Trophoblast cell (in vitro differentiated cells and primary cell): ENCODE measurements at regions not wholly inside any gene's neighbourhood (a gene's known extent, or its start where the extent isn't known, plus 50 kb on each side); places are given as distances from the start of the nearest gene placed in this dataset.

Source experiments
- DNase-seq, 2 donors: peaks; one replicate each; pipeline ENCODE4 v3.0.0-alpha.2; 2016
- H2AFZ ChIP-seq: 2 replicates; pipeline ENCODE4 v1.6.1; 2013; ENCODE audit warnings: low read length, moderate library complexity, mild to moderate bottlenecking; ENCODE audit not compliant: insufficient read depth, poor library complexity
- H2AK5ac ChIP-seq: 2 replicates; pipeline ENCODE4 v1.6.1; 2013; ENCODE audit warnings: mild to moderate bottlenecking, low read length
- H2BK120ac ChIP-seq: 2 replicates; pipeline ENCODE4 v1.6.1; 2013; ENCODE audit warnings: low read length, mild to moderate bottlenecking, moderate library complexity; ENCODE audit not compliant: insufficient read depth, poor library complexity
- H2BK12ac ChIP-seq: 2 replicates; pipeline ENCODE4 v1.6.1; 2013; ENCODE audit warnings: mild to moderate bottlenecking, low read length, moderate library complexity
- H2BK5ac ChIP-seq: 2 replicates; pipeline ENCODE4 v1.6.1; 2013; ENCODE audit warnings: low read length, low read depth, moderate library complexity, mild to moderate bottlenecking; ENCODE audit not compliant: poor library complexity
- H3K14ac ChIP-seq: 2 replicates; pipeline ENCODE4 v1.6.1; 2013; ENCODE audit warnings: mild to moderate bottlenecking, low read length
- H3K18ac ChIP-seq: 2 replicates; pipeline ENCODE4 v1.6.1; 2013; ENCODE audit warnings: mild to moderate bottlenecking, low read length
- H3K23ac ChIP-seq: 2 replicates; pipeline ENCODE4 v1.6.1; 2013; ENCODE audit warnings: low read length
- H3K27ac ChIP-seq: 2 replicates; pipeline ENCODE4 v1.5.1; 2013; ENCODE audit warnings: low read depth, mild to moderate bottlenecking, inconsistent platforms, low read length, moderate library complexity
- H3K27me3 ChIP-seq: 2 replicates; pipeline ENCODE4 v1.6.1; 2013; ENCODE audit warnings: inconsistent platforms, mild to moderate bottlenecking, low read length, moderate library complexity; ENCODE audit not compliant: insufficient read depth
- H3K36me3 ChIP-seq, 2 experiments: 1 replicate in 1 of 2; 2 replicates in 1 of 2; pipeline ENCODE4 v1.6.1; 2013; ENCODE audit warnings: low read length in 2 of 2, mild to moderate bottlenecking in 2 of 2, moderate library complexity in 1 of 2; ENCODE audit not compliant: insufficient read depth in 2 of 2, control insufficient read depth in 1 of 2
- H3K4ac ChIP-seq: 2 replicates; pipeline ENCODE4 v1.6.1; 2013; ENCODE audit warnings: low read depth, mild to moderate bottlenecking, low read length, moderate library complexity
- H3K4me1 ChIP-seq, 2 experiments: 1 replicate in 1 of 2; 2 replicates in 1 of 2; pipeline ENCODE4 v1.6.1; 2013; ENCODE audit warnings: low read length in 2 of 2, mild to moderate bottlenecking in 2 of 2, moderate library complexity in 1 of 2; ENCODE audit not compliant: insufficient read depth in 2 of 2, control insufficient read depth in 1 of 2
- H3K4me2 ChIP-seq: 2 replicates; pipeline ENCODE4 v1.6.1; 2013; ENCODE audit warnings: inconsistent platforms, mild to moderate bottlenecking, low read length, moderate library complexity
- H3K4me3 ChIP-seq: 2 replicates; pipeline ENCODE4 v1.5.1; 2013; ENCODE audit warnings: mild to moderate bottlenecking, low read depth, low read length, inconsistent platforms
- H3K79me1 ChIP-seq: one replicate; pipeline ENCODE4 v1.6.1; 2013; ENCODE audit warnings: low read length
- H3K79me2 ChIP-seq: 2 replicates; pipeline ENCODE4 v1.6.1; 2013; ENCODE audit warnings: low read length, mild to moderate bottlenecking; ENCODE audit not compliant: control insufficient read depth, insufficient read depth, poor library complexity
- H3K9ac ChIP-seq: 2 replicates; pipeline ENCODE4 v1.6.1; 2013; ENCODE audit warnings: mild to moderate bottlenecking, low read length
- H3K9me3 ChIP-seq: 2 replicates; pipeline ENCODE4 v1.6.1; 2013; ENCODE audit warnings: low read depth, mild to moderate bottlenecking, control low read depth, inconsistent platforms, low read length; ENCODE audit not compliant: insufficient read depth
- H4K12ac ChIP-seq: 2 replicates; pipeline ENCODE4 v1.6.1; 2013; ENCODE audit warnings: low read depth, mild to moderate bottlenecking, low read length, moderate library complexity
- H4K8ac ChIP-seq: 2 replicates; pipeline ENCODE4 v1.6.1; 2013; ENCODE audit warnings: low read depth, mild to moderate bottlenecking, low read length, moderate library complexity
- H4K91ac ChIP-seq: one replicate; pipeline ENCODE4 v1.6.1; 2013; ENCODE audit warnings: low read depth, mild to moderate bottlenecking, low read length, moderate library complexity
- WGBS: extraction: QIAGEN DNeasy Blood & Tissue Kit; methylation state at CpG from one replicate; pipeline ENCODE4 v1.1.7; 2013; ENCODE audit warnings: missing lambda C conversion rate; ENCODE audit not compliant: insufficient read length, insufficient coverage; ENCODE audit errors: extremely low coverage; 5-methylcytosine and 5-hydroxymethylcytosine counted together

- Histone ChIP-seq H3K4me3 (no peak overlapping the region), H3K4ac (no peak overlapping the region), H3K18ac (no peak overlapping the region), H2BK12ac (no peak overlapping the region), H4K8ac (no peak overlapping the region), H2AK5ac (no peak overlapping the region), H4K91ac (no peak overlapping the region), H4K12ac (no peak overlapping the region), H2AFZ (no peak overlapping the region), H3K4me1 (peaks cover 8 to 16% of the 10 kb centered on the region in 2 experiments), H3K4me2 (no peak overlapping the region), H3K27ac (no peak overlapping the region), H2BK120ac (no peak overlapping the region), H2BK5ac (no peak overlapping the region), H3K27me3 (no peaks in the 10 kb centered on the region), H3K79me2 (no peaks in the 10 kb centered on the region), H3K9ac (no peak overlapping the region), H3K79me1 (no peaks in the 10 kb centered on the region), H3K14ac (no peak overlapping the region), H3K9me3 (no peaks in the 10 kb centered on the region), H3K36me3 (no peaks in the 10 kb centered on the region), H3K23ac (no peak overlapping the region)
- WGBS: no CpG with 5 or more reads among the region's 19 CpGs
- no peak for DNase-seq
Measured at GRCh38 chr11:69908511-69909220, 89.5 kb upstream of the FGF3 start.

GRCh38 chr11:69909561-69910518 is 90.6 kb upstream of the FGF3 start:
- no peak overlapping the region for H3K4ac ChIP-seq
- H3K4me1 ChIP-seq: peaks cover 13 to 18% of the 10 kb centered on the region in 2 experiments
- no peak overlapping the region for H2AFZ ChIP-seq
- no peak overlapping the region for H3K14ac ChIP-seq
- no peak overlapping the region for H2BK120ac ChIP-seq
- no peak overlapping the region for H2BK12ac ChIP-seq
- no peaks in the 10 kb centered on the region for H3K9me3 ChIP-seq
- H3K9ac ChIP-seq: no peak overlapping the region
- no peak overlapping the region for H3K4me2 ChIP-seq
- H2AK5ac ChIP-seq: no peak overlapping the region
- no peak overlapping the region for H3K23ac ChIP-seq
- H3K18ac ChIP-seq: no peak overlapping the region
- no peaks in the 10 kb centered on the region for H3K79me1 ChIP-seq
- no CpG with 5 or more reads among the region's 28 CpGs for WGBS
- no peaks in the 10 kb centered on the region for H3K36me3 ChIP-seq
- no peak overlapping the region for H3K4me3 ChIP-seq
- no peak overlapping the region for H3K27ac ChIP-seq
- H3K27me3 ChIP-seq: no peaks in the 10 kb centered on the region
- no peak overlapping the region for H4K12ac ChIP-seq
- H3K79me2 ChIP-seq: no peaks in the 10 kb centered on the region
- H4K8ac ChIP-seq: no peak overlapping the region
- no peak overlapping the region for H2BK5ac ChIP-seq
- no peak overlapping the region for H4K91ac ChIP-seq
- DNase-seq: peak in 1 of 2 donors; percentile 17

DNA sequence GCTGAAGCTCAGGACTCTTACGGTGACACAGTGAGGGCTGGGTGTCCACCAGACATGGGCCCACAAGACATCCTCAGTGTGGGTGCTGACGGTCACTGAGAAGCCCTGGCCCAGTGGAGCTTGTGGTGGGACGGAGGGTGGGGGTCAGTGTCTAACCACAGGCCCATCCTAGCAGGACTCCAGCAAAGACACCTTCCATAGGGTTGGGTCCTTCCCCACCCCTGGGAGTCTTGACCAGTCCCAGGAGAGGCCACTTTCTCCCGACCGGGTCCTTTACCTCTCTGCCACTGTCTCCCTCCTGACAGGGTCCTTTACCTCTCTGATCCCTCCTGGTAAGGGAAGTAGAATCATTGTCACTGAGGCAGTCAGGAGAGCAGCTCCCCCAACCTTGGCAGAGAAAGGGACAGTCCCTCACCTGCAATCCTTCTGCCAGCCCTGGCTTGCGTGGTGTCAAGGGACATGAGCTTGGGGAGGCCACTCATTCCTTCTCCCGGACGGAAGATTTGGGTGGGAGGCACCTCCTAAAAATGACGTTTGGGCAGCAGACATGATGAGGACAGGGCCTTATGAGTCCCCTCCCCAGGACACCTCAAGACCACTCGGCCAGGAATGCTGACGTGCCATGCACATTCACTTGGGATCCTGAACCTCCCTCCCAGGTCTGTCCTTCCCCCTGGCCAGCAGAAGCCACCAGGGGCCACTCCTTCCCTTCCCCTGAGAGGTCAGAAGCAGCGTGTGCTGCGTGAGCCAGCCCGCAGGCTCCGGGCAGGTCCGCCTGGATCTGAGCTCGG is 91.5 kb upstream of the FGF3 start:
- Histone ChIP-seq H3K4me2 (no peak overlapping the region), H2AFZ (no peak overlapping the region), H3K23ac (no peak overlapping the region), H3K4me3 (no peak overlapping the region), H4K8ac (no peak overlapping the region), H3K4ac (no peak overlapping the region), H3K4me1 (peaks cover 10 to 12% of the 10 kb centered on the region in 2 experiments), H4K12ac (no peak overlapping the region), H2BK120ac (no peak overlapping the region), H4K91ac (no peak overlapping the region), H3K9me3 (no peaks in the 10 kb centered on the region), H3K27me3 (no peaks in the 10 kb centered on the region), H3K27ac (no peak overlapping the region), H3K9ac (no peak overlapping the region), H2BK5ac (no peak overlapping the region), H3K79me1 (no peaks in the 10 kb centered on the region), H3K18ac (no peak overlapping the region), H3K79me2 (no peaks in the 10 kb centered on the region), H3K36me3 (no peaks in the 10 kb centered on the region), H2BK12ac (no peak overlapping the region), H2AK5ac (no peak overlapping the region), H3K14ac (no peak overlapping the region)
- DNase-seq: peak in 1 of 2 donors; percentile 22
- WGBS: no CpG with 5 or more reads among the region's 17 CpGs
